ENCODE measurements at regions not wholly inside any gene's neighbourhood (a gene's known extent, or its start where the extent isn't known, plus 50 kb on each side); places are given as distances from the start of the nearest gene placed in this dataset.
"Not testable (repeated sequence)": the region's sequence is repeated elsewhere in the genome, so short reads cannot be mapped to it uniquely, and the experiment has no call there.

GRCh38 chr13:107941345-107942029 is 273.8 kb downstream of the LIG4 start:
- H3K27ac Mint-ChIP-seq: no peak overlapping the region
- DNase-seq (ENCODE audit: low spot score in 2 of 2) (no peak), ATAC-seq (no peak)
- no peaks in the 10 kb centered on the region for H3K36me3 Mint-ChIP-seq
- H3K4me1 Mint-ChIP-seq: no peaks in the 10 kb centered on the region
- H3K9me3 Mint-ChIP-seq: peaks cover 15% of the 10 kb centered on the region
- no peak overlapping the region for H3K4me3 Mint-ChIP-seq

- Mint-ChIP-seq H3K9me3 (peaks cover 12% of the 10 kb centered on the region), H3K36me3 (no peaks in the 10 kb centered on the region), H3K4me1 (no peaks in the 10 kb centered on the region), H3K4me3 (no peak overlapping the region), H3K27ac (no peak overlapping the region)
- ATAC-seq: no peak
- DNase-seq (ENCODE audit: low spot score in 2 of 2): no peak
Observed at GRCh38 chr13:107937848-107938247, 277.5 kb downstream of the LIG4 start.

- H3K4me1 Mint-ChIP-seq: no peaks in the 10 kb centered on the region
- H3K36me3 Mint-ChIP-seq: no peaks in the 10 kb centered on the region
- DNase-seq (ENCODE audit: low spot score in 2 of 2) (no peak), ATAC-seq (no peak)
- H3K4me3 Mint-ChIP-seq: no peak overlapping the region
- no peak overlapping the region for H3K27ac Mint-ChIP-seq
- H3K9me3 Mint-ChIP-seq: peaks cover 16% of the 10 kb centered on the region
Observed at GRCh38 chr13:107931056-107931455, 284.3 kb downstream of the LIG4 start.

- no peaks in the 10 kb centered on the region for H3K36me3 Mint-ChIP-seq
- no peaks in the 10 kb centered on the region for H3K4me1 Mint-ChIP-seq
- DNase-seq (ENCODE audit: low spot score in 2 of 2): no peak
- H3K27ac Mint-ChIP-seq: no peak overlapping the region
- no peak for ATAC-seq
- H3K9me3 Mint-ChIP-seq: peaks cover 12% of the 10 kb centered on the region
- no peak overlapping the region for H3K4me3 Mint-ChIP-seq
Observed at GRCh38 chr13:107928762-107929161, 286.6 kb downstream of the LIG4 start.

GRCh38 chr13:107927557-107927956 is 287.8 kb downstream of the LIG4 start:
- Mint-ChIP-seq H3K4me3 (no peak overlapping the region), H3K36me3 (no peaks in the 10 kb centered on the region), H3K27ac (no peak overlapping the region), H3K9me3 (peaks cover 9% of the 10 kb centered on the region), H3K4me1 (no peaks in the 10 kb centered on the region)
- DNase-seq (ENCODE audit: low spot score in 2 of 2) (no peak), ATAC-seq (no peak)

- ATAC-seq; H3K4me3 Mint-ChIP-seq; DNase-seq (ENCODE audit: low spot score in 2 of 2); H3K36me3 Mint-ChIP-seq; H3K9me3 Mint-ChIP-seq; H3K27ac Mint-ChIP-seq; H3K4me1 Mint-ChIP-seq: not testable (repeated sequence)
Observed at GRCh38 chr13:107926515-107926914, 288.8 kb downstream of the LIG4 start.

GRCh38 chr13:107916902-107917301 is 298.4 kb downstream of the LIG4 start:
- H3K4me3 Mint-ChIP-seq; H3K36me3 Mint-ChIP-seq; ATAC-seq; H3K4me1 Mint-ChIP-seq; H3K27ac Mint-ChIP-seq; DNase-seq (ENCODE audit: low spot score in 2 of 2): not testable (repeated sequence)
- peaks cover 11% of the 10 kb centered on the region for H3K9me3 Mint-ChIP-seq

GRCh38 chr13:107912745-107913144 is 302.6 kb downstream of the LIG4 start:
- no peak overlapping the region for H3K27ac Mint-ChIP-seq
- DNase-seq (ENCODE audit: low spot score in 2 of 2) (no peak), ATAC-seq (no peak)
- H3K36me3 Mint-ChIP-seq: no peaks in the 10 kb centered on the region
- H3K4me3 Mint-ChIP-seq: no peak overlapping the region
- H3K9me3 Mint-ChIP-seq: peaks cover 20% of the 10 kb centered on the region
- no peaks in the 10 kb centered on the region for H3K4me1 Mint-ChIP-seq

- DNase-seq (ENCODE audit: low spot score in 2 of 2) (no peak), ATAC-seq (no peak)
- Mint-ChIP-seq H3K4me1 (no peaks in the 10 kb centered on the region), H3K4me3 (no peak overlapping the region), H3K9me3 (peaks cover 22% of the 10 kb centered on the region), H3K36me3 (no peaks in the 10 kb centered on the region), H3K27ac (no peak overlapping the region)
Observed at GRCh38 chr13:107907065-107907805, 308.1 kb downstream of the LIG4 start.

GRCh38 chr13:107906131-107906530 is 309.2 kb downstream of the LIG4 start:
- Mint-ChIP-seq H3K4me3 (no peak overlapping the region), H3K27ac (no peak overlapping the region)
- no peak for ATAC-seq

GRCh38 chr13:107901996-107902562 is 313.3 kb downstream of the LIG4 start:
- H3K4me3 Mint-ChIP-seq: no peak overlapping the region
- no peaks in the 10 kb centered on the region for H3K4me1 Mint-ChIP-seq
- H3K9me3 Mint-ChIP-seq: no peaks in the 10 kb centered on the region
- no peak overlapping the region for H3K27ac Mint-ChIP-seq
- DNase-seq (ENCODE audit: low spot score in 2 of 2): no peak
- no peaks in the 10 kb centered on the region for H3K36me3 Mint-ChIP-seq
- no peak for ATAC-seq

More at GRCh38 chr13:107906131-107906530, 309.2 kb downstream of the LIG4 start:
- DNase-seq (ENCODE audit: low spot score in 2 of 2): no peak
- Mint-ChIP-seq H3K4me1 (no peaks in the 10 kb centered on the region), H3K9me3 (peaks cover 18% of the 10 kb centered on the region), H3K36me3 (no peaks in the 10 kb centered on the region)

GRCh38 chr13:107901230-107901629 is 314.1 kb downstream of the LIG4 start:
- ATAC-seq (no peak), DNase-seq (ENCODE audit: low spot score in 2 of 2) (no peak)
- Mint-ChIP-seq H3K27ac (no peak overlapping the region), H3K4me1 (no peaks in the 10 kb centered on the region), H3K4me3 (no peak overlapping the region), H3K9me3 (no peaks in the 10 kb centered on the region), H3K36me3 (no peaks in the 10 kb centered on the region)

- ATAC-seq: no peak
- H3K4me3 Mint-ChIP-seq: no peak overlapping the region
Observed at GRCh38 chr13:107900775-107901174, 314.6 kb downstream of the LIG4 start.

GRCh38 chr13:107886118-107886517 is 329.2 kb downstream of the LIG4 start:
- no peak overlapping the region for H3K27ac Mint-ChIP-seq

More at GRCh38 chr13:107900775-107901174, 314.6 kb downstream of the LIG4 start:
- Mint-ChIP-seq H3K4me1 (no peaks in the 10 kb centered on the region), H3K36me3 (no peaks in the 10 kb centered on the region), H3K9me3 (no peaks in the 10 kb centered on the region), H3K27ac (no peak overlapping the region)
- no peak for DNase-seq (ENCODE audit: low spot score in 2 of 2)

GRCh38 chr13:107884564-107884963 is 330.8 kb downstream of the LIG4 start:
- Mint-ChIP-seq H3K4me3 (no peak overlapping the region), H3K9me3 (peaks cover 13% of the 10 kb centered on the region)
- DNase-seq (ENCODE audit: low spot score in 2 of 2): no peak

More at GRCh38 chr13:107886118-107886517, 329.2 kb downstream of the LIG4 start:
- H3K4me3 Mint-ChIP-seq: no peak overlapping the region
- H3K4me1 Mint-ChIP-seq: no peaks in the 10 kb centered on the region
- peaks cover 20% of the 10 kb centered on the region for H3K9me3 Mint-ChIP-seq
- DNase-seq (ENCODE audit: low spot score in 2 of 2): no peak
- no peak for ATAC-seq
- no peaks in the 10 kb centered on the region for H3K36me3 Mint-ChIP-seq

More at GRCh38 chr13:107884564-107884963, 330.8 kb downstream of the LIG4 start:
- H3K4me1 Mint-ChIP-seq: no peaks in the 10 kb centered on the region
- no peak overlapping the region for H3K27ac Mint-ChIP-seq
- ATAC-seq: no peak
- H3K36me3 Mint-ChIP-seq: no peaks in the 10 kb centered on the region

Data from stimulated activated effector memory CD8-positive, alpha-beta T cell treated with anti-CD3 and anti-CD28 coated beads, Interleukin-12 subunit alpha, Interleukin-12 subunit beta, amount 100 ng/mL, for 72 hours (primary cell).